Naive thymus-derived CD8-positive, alpha-beta T cell (primary cell): ENCODE measurements at regions not wholly inside any gene's neighbourhood (a gene's known extent, or its start where the extent isn't known, plus 50 kb on each side); places are given as distances from the start of the nearest gene placed in this dataset.

Experiments used
- ATAC-seq, 2 donors: fragments of 150-1000 bp; cut with Tn5 transposase in 1 of 2; sonication (Bioruptor Pico), chemical (Tn5 transposase) in 1 of 2; 1 replicate in 1 of 2; 2 replicates in 1 of 2; pipeline ENCODE4 v1.10.0; 2021; ENCODE audit warnings: mild to moderate bottlenecking in 2 of 2, moderate library complexity in 2 of 2
- POLR2A ChIA-PET: fragments of 350-600 bp; sonication (Branson Sonifier 250); formaldehyde crosslinking; loops from one replicate; lab custom pipeline; 2021; ENCODE audit warnings: antibody characterized with exemption; lab: Charles Lee
- DNase-seq, 10 donors: peaks; one replicate each; pipeline versions ENCODE4 v3.0.0 to v3.0.0-alpha.2; 2020 to 2022
- H3K27ac Mint-ChIP-seq, 10 donors: one replicate each; pipeline ENCODE4 v1.8.0; 2020 to 2022; ENCODE audit warnings: mild to moderate bottlenecking in 10 of 10, mixed read lengths in 10 of 10, moderate library complexity in 4 of 10, inconsistent platforms in 1 of 10
- H3K27me3 Mint-ChIP-seq, 5 donors: one replicate each; pipeline ENCODE4 v1.8.0; 2021 to 2022; ENCODE audit warnings: mixed read lengths in 5 of 5
- H3K36me3 Mint-ChIP-seq, 3 donors: one replicate each; pipeline ENCODE4 v1.8.0; 2020 to 2022; ENCODE audit warnings: mixed read lengths in 3 of 3, mild to moderate bottlenecking in 2 of 3, inconsistent platforms in 1 of 3
- H3K4me1 Mint-ChIP-seq, 4 donors: one replicate each; pipeline ENCODE4 v1.8.0; 2021 to 2022; ENCODE audit warnings: mixed read lengths in 4 of 4
- H3K4me3 Mint-ChIP-seq, 10 donors: one replicate each; pipeline ENCODE4 v1.8.0; 2020 to 2022; ENCODE audit warnings: mild to moderate bottlenecking in 10 of 10, mixed read lengths in 10 of 10, moderate library complexity in 6 of 10, inconsistent platforms in 1 of 10
- H3K9me3 Mint-ChIP-seq, 9 donors: one replicate each; pipeline ENCODE4 v1.8.0; 2020 to 2022; ENCODE audit warnings: mixed read lengths in 9 of 9, mild to moderate bottlenecking in 3 of 9, inconsistent platforms in 1 of 9, moderate library complexity in 1 of 9

GRCh38 chr1:101102426-101103156 lies 77.0 kb upstream of the DPH5 start:
- H3K9me3 Mint-ChIP-seq: peaks cover 0 to 2% (median 0%) of the 10 kb centered on the region in 9 donors
- peaks cover 4 to 11% (median 6%) of the 10 kb centered on the region in 4 donors for H3K4me1 Mint-ChIP-seq
- DNase-seq (no peak), ATAC-seq (no peak)
- no peak overlapping the region for H3K4me3 Mint-ChIP-seq
- POLR2A ChIA-PET: interaction anchor here (0.6 kb wide), 1 partner anchor 16 kb away, joined by 3 read pairs; no protein-coding TSS in a partner anchor
- H3K27me3 Mint-ChIP-seq: no peaks in the 10 kb centered on the region
- no peak overlapping the region for H3K27ac Mint-ChIP-seq
- peaks cover 0 to 6% (median 0%) of the 10 kb centered on the region in 3 donors for H3K36me3 Mint-ChIP-seq

GRCh38 chr1:101101360-101101759 lies 75.8 kb upstream of the DPH5 start:
- peaks cover 0 to 6% (median 0%) of the 10 kb centered on the region in 3 donors for H3K36me3 Mint-ChIP-seq
- H3K4me3 Mint-ChIP-seq: no peak overlapping the region

GRCh38 chr1:101100674-101101073 lies 75.1 kb upstream of the DPH5 start:
- POLR2A ChIA-PET: no interaction called here
- no peak for DNase-seq
- peaks cover 0 to 2% (median 0%) of the 10 kb centered on the region in 9 donors for H3K9me3 Mint-ChIP-seq
- H3K27me3 Mint-ChIP-seq: no peaks in the 10 kb centered on the region
- no peak overlapping the region for H3K27ac Mint-ChIP-seq
- H3K4me3 Mint-ChIP-seq: no peak overlapping the region
- peaks cover 0 to 6% (median 0%) of the 10 kb centered on the region in 3 donors for H3K36me3 Mint-ChIP-seq
- H3K4me1 Mint-ChIP-seq: peaks cover 0 to 5% (median 4%) of the 10 kb centered on the region in 4 donors
- ATAC-seq: no peak

More at GRCh38 chr1:101101360-101101759, 75.8 kb upstream of the DPH5 start:
- peaks cover 0 to 2% (median 0%) of the 10 kb centered on the region in 9 donors for H3K9me3 Mint-ChIP-seq
- H3K27ac Mint-ChIP-seq: peak overlapping the region in 1 of 10 donors; percentile 43
- POLR2A ChIA-PET: no interaction called here
- no peaks in the 10 kb centered on the region for H3K27me3 Mint-ChIP-seq
- ATAC-seq (no peak), DNase-seq (no peak)
- peaks cover 0 to 5% (median 4%) of the 10 kb centered on the region in 4 donors for H3K4me1 Mint-ChIP-seq

- H3K9me3 Mint-ChIP-seq: peaks cover 0 to 2% (median 0%) of the 10 kb centered on the region in 9 donors
- peaks cover 0 to 6% (median 0%) of the 10 kb centered on the region in 3 donors for H3K36me3 Mint-ChIP-seq
- ATAC-seq: no peak
- no peak overlapping the region for H3K27ac Mint-ChIP-seq
- peaks cover 0 to 5% (median 4%) of the 10 kb centered on the region in 4 donors for H3K4me1 Mint-ChIP-seq
- no peak overlapping the region for H3K4me3 Mint-ChIP-seq
- no peak for DNase-seq
- no peaks in the 10 kb centered on the region for H3K27me3 Mint-ChIP-seq
- POLR2A ChIA-PET: interaction anchor here (1.1 to 1.3 kb wide), 2 partner anchors 10 to 18 kb away, joined by 3 read pairs; no protein-coding TSS in a partner anchor
These were observed 73.3 kb upstream of the DPH5 start for GRCh38 chr1:101098907-101099306.

GRCh38 chr1:101098327-101098726 lies 72.7 kb upstream of the DPH5 start:
- no peaks in the 10 kb centered on the region for H3K27me3 Mint-ChIP-seq
- peaks cover 0 to 7% (median 4%) of the 10 kb centered on the region in 4 donors for H3K4me1 Mint-ChIP-seq
- no peak for ATAC-seq
- peak overlapping the region in 1 of 10 donors; percentile 82 for H3K27ac Mint-ChIP-seq
- peaks cover 0 to 2% (median 0%) of the 10 kb centered on the region in 9 donors for H3K9me3 Mint-ChIP-seq
- POLR2A ChIA-PET: interaction anchor here (1.1 to 1.3 kb wide), 2 partner anchors 10 to 17 kb away, joined by 3 read pairs; no protein-coding TSS in a partner anchor
- no peak overlapping the region for H3K4me3 Mint-ChIP-seq
- H3K36me3 Mint-ChIP-seq: peaks cover 0 to 6% (median 0%) of the 10 kb centered on the region in 3 donors
- DNase-seq: no peak

GRCh38 chr1:101089613-101090338 lies 64.2 kb upstream of the DPH5 start:
- no peak for ATAC-seq
- peak overlapping the region in 5 of 10 donors; percentile 22 to 80 (median 34) for H3K27ac Mint-ChIP-seq

GRCh38 chr1:101088431-101088830 lies 62.8 kb upstream of the DPH5 start:
- Mint-ChIP-seq H3K27me3 (no peaks in the 10 kb centered on the region), H3K4me3 (no peak overlapping the region), H3K36me3 (peaks cover 0 to 19% (median 16%) of the 10 kb centered on the region in 3 donors), H3K4me1 (peaks cover 10 to 36% (median 23%) of the 10 kb centered on the region in 4 donors), H3K27ac (peak overlapping the region in 6 of 10 donors; percentile 11 to 80 (median 50)), H3K9me3 (peaks cover 0 to 6% (median 0%) of the 10 kb centered on the region in 9 donors)
- POLR2A ChIA-PET: interaction anchor here (0.6 to 1.1 kb wide), 3 partner anchors 9 to 35 kb away, joined by 3 to 4 read pairs (median 4); no protein-coding TSS in a partner anchor
- DNase-seq (no peak), ATAC-seq (peak in 1 of 2 donors; percentile 28)

More at GRCh38 chr1:101089613-101090338, 64.2 kb upstream of the DPH5 start:
- H3K27me3 Mint-ChIP-seq: no peaks in the 10 kb centered on the region
- POLR2A ChIA-PET: interaction anchor here (1.0 kb wide), 1 partner anchor 146 kb away, joined by 5 read pairs; no protein-coding TSS in a partner anchor
- H3K4me3 Mint-ChIP-seq: no peak overlapping the region
- no peak for DNase-seq
- H3K9me3 Mint-ChIP-seq: peaks cover 0 to 6% (median 0%) of the 10 kb centered on the region in 9 donors
- H3K4me1 Mint-ChIP-seq: peaks cover 6 to 27% (median 14%) of the 10 kb centered on the region in 4 donors
- H3K36me3 Mint-ChIP-seq: peaks cover 0 to 17% (median 12%) of the 10 kb centered on the region in 3 donors

GRCh38 chr1:101086783-101087182 lies 61.2 kb upstream of the DPH5 start:
- DNase-seq: no peak
- no peak for ATAC-seq
- POLR2A ChIA-PET: interaction anchor here (1.4 kb wide), 1 partner anchor 151 kb away, joined by 4 read pairs; no protein-coding TSS in a partner anchor
- H3K9me3 Mint-ChIP-seq: no peaks in the 10 kb centered on the region
- no peaks in the 10 kb centered on the region for H3K27me3 Mint-ChIP-seq
- peaks cover 15 to 45% (median 38%) of the 10 kb centered on the region in 4 donors for H3K4me1 Mint-ChIP-seq
- peaks cover 0 to 16% (median 16%) of the 10 kb centered on the region in 3 donors for H3K36me3 Mint-ChIP-seq
- H3K27ac Mint-ChIP-seq: no peak overlapping the region
- H3K4me3 Mint-ChIP-seq: no peak overlapping the region

- Mint-ChIP-seq H3K9me3 (peaks cover 0 to 2% (median 0%) of the 10 kb centered on the region in 9 donors), H3K36me3 (peaks cover 17 to 31% (median 21%) of the 10 kb centered on the region in 3 donors), H3K4me3 (peak overlapping the region; percentile 38 to 85 (median 76)), H3K27ac (peak overlapping the region; percentile 90 to 96 (median 92)), H3K27me3 (no peaks in the 10 kb centered on the region), H3K4me1 (peaks cover 26 to 58% (median 51%) of the 10 kb centered on the region in 4 donors)
- POLR2A ChIA-PET: interaction anchor here (0.7 to 1.9 kb wide), 9 partner anchors 9 to 228 kb away, joined by 3 to 4 read pairs (median 3); partner anchors contain the start of gene S1PR1
- ATAC-seq: peak; percentile 89 to 93
- peak in 5 of 10 donors; percentile 17 to 59 (median 43) for DNase-seq
These were observed 56.2 kb upstream of the DPH5 start for GRCh38 chr1:101081496-101082488.

- Mint-ChIP-seq H3K36me3 (peaks cover 17 to 37% (median 26%) of the 10 kb centered on the region in 3 donors), H3K4me1 (peaks cover 24 to 58% (median 51%) of the 10 kb centered on the region in 4 donors), H3K9me3 (peaks cover 0 to 2% (median 0%) of the 10 kb centered on the region in 9 donors), H3K4me3 (peak overlapping the region in 7 of 10 donors; percentile 72 to 85 (median 77)), H3K27me3 (no peaks in the 10 kb centered on the region), H3K27ac (peak overlapping the region; percentile 34 to 96 (median 92))
- no peak for DNase-seq
- POLR2A ChIA-PET: interaction anchor here (1.0 to 1.9 kb wide), 5 partner anchors 8 to 229 kb away, joined by 3 to 4 read pairs (median 3); partner anchors contain the start of gene S1PR1
- peak in 1 of 2 donors; percentile 15 for ATAC-seq
These were observed 55.3 kb upstream of the DPH5 start for GRCh38 chr1:101080859-101081258.

- Mint-ChIP-seq H3K27ac (peak overlapping the region in 4 of 10 donors; percentile 6 to 40 (median 17)), H3K4me3 (no peak overlapping the region), H3K27me3 (no peaks in the 10 kb centered on the region), H3K36me3 (peaks cover 17 to 37% (median 22%) of the 10 kb centered on the region in 3 donors), H3K4me1 (peaks cover 20 to 53% (median 43%) of the 10 kb centered on the region in 4 donors), H3K9me3 (peaks cover 0 to 2% (median 0%) of the 10 kb centered on the region in 9 donors)
- no peak for ATAC-seq
- no peak for DNase-seq
- POLR2A ChIA-PET: interaction anchor here (0.7 to 1.5 kb wide), 3 partner anchors 9 to 33 kb away, joined by 3 to 4 read pairs (median 3); no protein-coding TSS in a partner anchor
These were observed 53.8 kb upstream of the DPH5 start for GRCh38 chr1:101079341-101079740.
